ENCODE measurements at regions not wholly inside any gene's neighbourhood (a gene's known extent, or its start where the extent isn't known, plus 50 kb on each side); places are given as distances from the start of the nearest gene placed in this dataset.
"Not testable (repeated sequence)": the region's sequence is repeated elsewhere in the genome, so short reads cannot be mapped to it uniquely, and the experiment has no call there.

DNA sequence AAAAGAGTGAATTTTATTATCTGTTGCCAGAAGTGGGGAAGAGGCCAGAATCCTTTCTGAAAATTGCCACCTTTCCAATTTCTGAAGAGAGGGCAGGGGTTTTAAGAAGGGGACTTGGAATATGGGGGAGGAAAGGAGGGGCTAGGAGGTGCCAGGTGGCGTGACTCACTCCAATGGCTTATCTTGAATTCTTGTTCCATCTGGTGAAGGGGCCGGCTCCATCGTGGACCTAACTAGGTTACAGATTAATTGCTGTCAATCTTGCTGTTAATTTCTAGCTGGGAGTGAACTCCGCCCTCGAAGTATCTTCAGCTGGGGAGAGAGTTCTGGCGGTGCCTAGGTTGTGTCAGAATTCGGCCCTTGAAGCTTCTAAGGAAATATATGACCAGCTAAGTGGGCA is 138.7 kb downstream of the YTHDC2 start:
- no peak for DNase-seq (ENCODE audit: low read depth in 2 of 3, low spot score in 2 of 3)

DNA sequence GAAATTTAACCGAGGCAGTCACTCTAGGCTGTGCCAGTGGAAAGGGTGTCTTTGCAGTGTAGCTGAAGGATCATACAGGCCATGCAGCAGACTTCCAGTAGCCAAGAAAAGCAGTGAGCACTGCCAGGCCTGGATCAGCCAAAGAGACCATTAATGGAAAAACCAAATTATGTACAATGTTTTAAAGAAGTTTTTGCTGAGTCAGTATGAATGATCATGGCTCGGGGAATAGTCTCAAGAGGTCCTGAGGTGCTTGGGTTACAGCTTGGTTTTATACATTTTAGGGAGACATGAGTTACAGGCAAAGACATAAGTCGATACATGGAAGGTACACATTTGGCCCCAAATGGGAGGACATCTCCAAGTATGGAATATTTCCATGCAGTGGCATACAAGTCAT is 141.3 kb downstream of the YTHDC2 start:
- DNase-seq (ENCODE audit: low read depth in 2 of 3, low spot score in 2 of 3): no peak

DNA sequence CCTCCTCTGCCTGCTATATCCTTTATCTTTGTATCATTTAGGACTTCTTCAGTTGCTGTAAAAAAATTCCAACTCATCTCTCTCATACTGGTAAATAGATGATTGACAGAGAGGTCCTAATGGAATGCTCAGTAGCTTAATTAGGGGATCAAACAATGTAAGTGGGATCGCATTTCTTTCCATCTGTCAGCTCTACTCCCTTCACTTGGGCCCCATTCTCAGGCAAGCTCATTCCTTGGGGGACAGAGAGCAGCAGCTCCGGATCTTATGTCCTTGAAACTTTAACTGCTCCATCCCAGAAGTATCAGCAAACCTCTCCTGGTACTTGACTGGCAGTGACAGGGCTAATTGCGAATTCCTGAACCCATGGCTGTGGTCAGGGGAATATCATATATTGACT is 146.7 kb downstream of the YTHDC2 start:
- DNase-seq (ENCODE audit: low read depth in 2 of 3, low spot score in 2 of 3): no peak

DNA sequence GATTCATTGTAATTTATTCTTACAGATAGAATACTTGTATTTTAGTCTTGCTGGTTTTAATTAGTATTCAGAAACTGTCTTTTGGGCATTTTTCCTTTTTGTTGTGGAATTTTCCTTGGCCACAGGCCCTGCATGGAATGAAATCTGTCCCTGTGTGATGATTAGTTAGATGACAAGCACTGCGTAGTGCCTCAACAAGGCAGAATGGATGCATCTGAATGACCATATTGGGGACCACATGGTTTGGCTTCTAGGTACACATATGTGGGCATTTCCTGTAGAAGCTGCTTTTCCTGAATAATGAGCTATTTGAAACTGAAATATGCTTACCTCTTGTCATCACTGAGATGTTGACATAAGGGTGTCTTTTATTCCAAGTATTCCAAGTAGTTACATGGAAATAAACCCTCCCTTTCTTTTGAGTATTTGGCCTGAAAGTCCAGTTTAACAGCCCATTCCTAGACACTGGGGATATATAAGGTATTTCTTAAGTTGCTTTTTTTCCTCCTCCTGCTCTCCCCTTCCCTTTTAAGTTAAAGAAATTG is 147.3 kb downstream of the YTHDC2 start:
- no peak for DNase-seq (ENCODE audit: low read depth in 2 of 3, low spot score in 2 of 3)

DNA sequence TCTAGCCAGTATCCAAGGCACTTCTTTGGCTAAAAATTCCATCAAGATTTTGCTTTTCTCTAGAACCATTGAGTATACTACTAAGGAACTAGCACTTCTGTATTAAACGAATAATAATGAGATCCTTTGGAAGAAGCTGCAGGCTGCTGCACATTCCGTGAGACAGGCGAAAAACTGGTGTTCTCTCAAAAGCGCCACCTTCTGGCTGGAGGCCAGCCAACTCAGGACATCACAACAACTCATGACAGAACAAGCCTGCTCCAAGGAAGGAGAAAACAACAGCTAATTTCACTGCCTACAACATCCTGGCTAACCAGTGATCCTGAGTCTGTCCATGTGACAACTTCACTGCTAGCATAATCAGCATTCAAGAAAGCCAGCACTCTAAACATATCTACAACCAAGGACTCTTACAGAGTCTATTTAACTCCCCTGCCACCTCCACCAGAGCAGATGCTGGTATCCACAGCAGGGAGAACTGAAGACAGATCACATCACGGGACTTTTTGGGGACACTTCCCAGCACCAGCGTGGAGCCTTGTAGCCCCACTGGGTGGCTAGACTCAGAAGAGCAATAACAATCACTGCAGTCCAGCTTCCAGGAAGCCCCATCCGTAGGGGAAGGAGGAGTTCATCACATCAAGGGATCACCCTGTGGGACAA is 150.5 kb downstream of the YTHDC2 start:
- peak; percentile 4 to 33 (median 11) for DNase-seq (ENCODE audit: low read depth in 2 of 3, low spot score in 2 of 3)

DNA sequence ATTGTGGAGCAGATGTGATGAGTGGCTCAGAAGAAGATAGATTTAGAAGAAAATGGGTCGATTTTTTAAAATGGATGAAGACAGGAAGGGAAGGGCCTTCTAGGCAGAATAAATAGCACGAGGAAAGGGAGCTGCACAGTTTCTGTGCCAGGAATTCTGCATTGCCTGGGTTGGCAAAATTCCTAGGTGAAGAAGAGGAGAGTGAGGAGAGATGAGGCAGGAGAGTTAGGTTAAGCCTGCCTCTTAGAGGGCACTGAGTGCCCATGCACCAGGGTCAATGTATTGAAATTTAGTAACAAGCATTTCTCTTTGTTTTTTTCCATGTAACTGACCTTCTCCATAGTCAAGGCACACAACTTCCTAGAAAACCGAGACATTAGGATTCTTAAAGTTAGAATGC is 159.5 kb downstream of the YTHDC2 start:
- no peak for DNase-seq (ENCODE audit: low read depth in 2 of 3, low spot score in 2 of 3)

DNA sequence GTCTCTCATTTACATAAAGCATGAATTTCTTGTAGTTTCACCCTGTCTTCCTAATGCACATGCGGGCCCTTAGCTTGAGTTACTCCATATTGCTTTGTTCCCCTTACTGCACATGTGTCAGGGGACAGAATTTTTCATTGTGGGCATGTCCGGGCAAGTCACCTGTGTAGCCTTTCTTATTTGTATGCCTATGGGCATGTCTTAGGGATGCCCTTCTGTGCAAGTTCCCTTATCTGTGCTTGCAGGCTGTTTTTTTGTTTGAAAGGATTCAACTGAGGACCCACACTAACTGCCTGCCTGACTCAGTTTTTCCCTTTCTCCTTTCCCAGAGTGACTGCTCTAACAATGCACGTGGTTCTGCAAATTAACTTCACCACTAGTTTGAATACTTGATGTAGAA is 161.7 kb downstream of the YTHDC2 start:
- DNase-seq (ENCODE audit: low read depth in 2 of 3, low spot score in 2 of 3): no peak

DNA sequence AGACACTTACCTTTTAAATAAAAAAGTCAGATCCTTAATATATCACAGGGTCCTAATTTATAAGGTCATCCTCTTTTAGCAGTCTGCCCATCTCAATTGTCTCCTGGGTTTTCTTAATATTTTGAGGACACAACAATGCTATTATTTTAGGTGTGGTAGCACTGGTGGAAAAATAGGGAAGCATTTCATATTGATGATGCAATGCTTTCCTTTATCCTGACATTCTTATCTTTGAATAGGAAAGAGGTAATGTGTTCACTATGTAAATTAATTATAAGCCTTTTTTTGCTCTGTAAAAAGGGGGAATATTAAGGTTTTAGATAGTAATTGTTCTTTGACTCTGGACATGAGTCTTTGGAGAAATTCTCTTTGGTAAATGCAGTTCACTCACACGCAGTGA is 164.7 kb downstream of the YTHDC2 start:
- no peak for DNase-seq (ENCODE audit: low read depth in 2 of 3, low spot score in 2 of 3)

DNA sequence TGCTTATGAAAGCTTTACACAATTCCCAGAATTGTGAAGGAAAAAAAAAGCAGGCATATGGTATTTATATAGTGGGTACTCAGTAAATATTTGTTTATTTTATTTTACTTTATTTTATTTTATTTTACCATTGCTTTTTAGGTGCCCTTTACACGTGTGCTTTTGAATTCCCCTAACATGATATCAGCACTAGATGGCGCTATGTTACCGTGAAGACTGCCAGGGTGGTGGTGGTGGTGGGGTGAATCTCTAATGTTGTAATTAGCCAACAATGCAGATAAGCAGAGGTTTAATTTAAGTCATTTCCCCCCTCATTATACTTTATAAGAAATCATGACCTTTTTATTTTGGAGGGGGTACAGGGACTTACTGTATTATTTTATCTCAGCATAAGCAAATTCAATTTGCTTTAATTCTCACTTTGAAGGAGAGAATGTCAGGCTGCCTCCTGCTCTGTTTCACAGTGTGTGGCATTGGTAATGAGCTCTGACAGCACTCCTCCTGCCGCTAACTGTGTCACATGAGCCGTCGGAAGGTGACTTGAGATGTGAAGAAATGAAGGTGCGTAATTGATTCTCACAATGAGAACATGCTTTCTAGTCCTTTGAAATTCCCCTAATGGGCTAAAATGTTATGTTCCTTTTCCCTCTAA is 165.6 kb downstream of the YTHDC2 start:
- DNase-seq (ENCODE audit: low read depth in 2 of 3, low spot score in 2 of 3): peak in 2 of 3 donors; percentile 10 to 54

DNA sequence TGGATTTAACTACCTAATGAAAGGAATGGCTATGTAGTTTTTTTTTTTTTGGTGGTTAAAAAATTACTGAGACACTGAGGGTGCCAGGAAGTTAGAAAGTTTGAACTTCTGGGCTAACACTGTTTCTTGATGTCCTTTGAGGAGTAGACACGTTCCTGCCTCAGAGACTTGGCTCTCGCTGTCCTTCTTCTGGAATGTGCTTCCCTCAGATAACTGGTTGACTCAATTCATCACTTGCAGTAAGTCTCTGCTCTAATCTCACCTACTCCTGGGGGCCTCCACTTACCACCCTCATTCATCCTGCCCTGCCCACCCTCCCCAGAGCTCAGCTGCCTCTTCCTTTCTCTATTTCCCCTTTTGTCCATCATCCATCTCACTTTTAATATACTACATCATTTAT is 167.0 kb downstream of the YTHDC2 start:
- DNase-seq (ENCODE audit: low read depth in 2 of 3, low spot score in 2 of 3): no peak

DNA sequence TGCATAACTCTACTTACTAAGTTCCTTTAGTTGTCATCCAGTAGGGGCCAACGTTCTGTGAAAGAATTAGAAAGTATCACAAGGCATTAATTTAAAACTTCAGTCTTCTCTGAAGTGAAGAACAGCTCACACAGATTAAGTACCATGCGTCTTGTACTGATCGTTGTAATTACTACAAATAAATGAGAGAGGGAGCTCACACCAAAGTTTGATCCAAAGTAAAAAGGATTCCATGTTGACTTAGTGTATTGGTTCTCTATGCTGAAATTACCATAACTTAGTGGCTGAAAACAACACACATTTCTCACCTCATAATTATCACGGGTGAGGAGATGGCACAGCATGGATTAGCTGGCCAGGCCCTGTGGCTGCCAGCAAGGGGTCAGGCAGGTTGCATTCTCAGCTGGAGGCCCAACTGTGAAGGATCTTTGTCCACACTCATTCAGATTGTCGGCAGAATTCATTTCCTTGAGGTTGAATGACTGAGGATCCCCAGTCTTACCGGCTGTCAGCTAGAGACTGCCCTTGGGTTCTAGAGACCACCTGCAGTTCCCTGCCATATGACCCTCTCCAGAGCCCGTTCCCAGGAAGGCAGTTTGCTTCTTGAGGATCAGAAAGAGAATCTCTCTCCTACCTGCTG is 169.1 kb downstream of the YTHDC2 start:
- DNase-seq (ENCODE audit: low read depth in 2 of 3, low spot score in 2 of 3): no peak

DNA sequence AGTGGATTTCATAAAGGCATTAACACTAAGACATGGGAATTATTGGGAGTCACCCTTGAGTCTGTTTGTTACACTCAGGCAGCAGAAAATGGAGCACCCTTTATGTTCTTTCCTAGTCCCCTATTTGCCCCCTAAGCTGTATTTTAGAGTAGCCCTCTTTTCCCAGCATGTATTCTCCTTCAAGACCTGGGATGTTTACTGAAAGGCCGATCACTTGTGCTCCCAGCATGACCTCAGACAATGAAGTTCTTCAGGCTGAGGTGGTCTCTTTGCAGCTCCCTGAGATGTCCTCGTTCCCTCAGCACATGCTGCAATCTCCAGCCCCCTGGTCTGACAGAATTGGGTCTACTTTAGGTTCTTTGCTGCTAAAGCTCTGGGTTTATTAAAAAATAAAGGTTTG is 169.7 kb downstream of the YTHDC2 start:
- DNase-seq (ENCODE audit: low read depth in 2 of 3, low spot score in 2 of 3): no peak

DNA sequence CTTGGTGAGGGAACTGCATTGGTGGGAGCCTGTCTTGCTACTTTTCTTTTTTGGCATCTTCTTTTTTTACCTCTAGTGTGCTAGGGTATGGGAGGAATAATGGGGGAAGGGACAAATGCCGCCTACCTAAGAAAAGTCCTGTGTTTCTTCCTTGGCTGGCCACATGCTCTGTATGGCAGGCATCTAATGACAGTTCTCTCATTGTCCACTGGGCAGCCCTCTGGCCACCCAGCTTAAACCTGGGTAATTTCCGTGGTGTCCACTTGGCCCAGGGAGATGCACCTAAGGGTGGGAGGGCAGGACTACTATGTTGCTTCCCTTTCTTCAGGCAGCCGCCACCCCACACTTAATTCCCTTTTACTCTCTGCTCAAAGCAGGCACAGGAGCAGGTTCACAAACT is 173.1 kb downstream of the YTHDC2 start:
- DNase-seq (ENCODE audit: low read depth in 2 of 3, low spot score in 2 of 3): no peak

DNA sequence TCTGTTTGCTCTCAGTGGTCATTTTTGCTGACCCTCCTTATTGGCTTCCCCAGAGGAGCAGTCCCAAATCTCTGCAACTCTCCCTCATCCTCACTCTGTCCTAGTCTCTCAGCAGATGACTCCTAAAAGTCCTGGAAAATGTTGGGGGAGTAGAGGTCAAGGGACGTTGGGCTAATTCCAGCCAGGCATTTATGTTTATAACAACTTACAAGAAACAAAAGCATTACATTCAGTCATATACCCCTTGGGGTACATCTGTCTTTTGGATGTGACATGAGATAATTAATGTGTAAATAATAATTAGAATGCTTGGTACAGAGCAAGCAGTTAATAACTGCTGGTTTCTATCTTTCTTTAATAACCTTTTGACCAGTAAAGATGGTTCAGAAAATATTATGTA is 176.2 kb downstream of the YTHDC2 start:
- DNase-seq (ENCODE audit: low read depth in 2 of 3, low spot score in 2 of 3): no peak

DNA sequence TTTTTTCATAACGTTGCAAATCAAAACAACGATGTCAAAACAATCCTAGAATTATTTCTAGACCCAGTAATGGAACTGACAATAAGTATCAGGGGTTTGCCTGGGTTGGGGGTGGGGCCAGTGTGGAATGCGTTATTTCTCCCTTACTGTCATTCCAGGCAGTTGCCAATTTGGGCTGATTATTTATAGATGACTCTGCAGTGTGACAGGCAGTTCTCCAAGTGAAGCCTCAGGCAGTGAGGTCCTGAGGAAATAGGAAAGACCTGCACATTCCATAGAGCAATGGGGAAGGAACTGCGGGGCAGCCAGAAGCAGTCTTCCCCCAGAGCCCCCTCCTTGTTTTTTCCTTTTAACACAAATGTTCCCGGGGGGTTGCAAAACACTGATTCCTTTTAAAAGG is 179.0 kb downstream of the YTHDC2 start:
- no peak for DNase-seq (ENCODE audit: low read depth in 2 of 3, low spot score in 2 of 3)

DNA sequence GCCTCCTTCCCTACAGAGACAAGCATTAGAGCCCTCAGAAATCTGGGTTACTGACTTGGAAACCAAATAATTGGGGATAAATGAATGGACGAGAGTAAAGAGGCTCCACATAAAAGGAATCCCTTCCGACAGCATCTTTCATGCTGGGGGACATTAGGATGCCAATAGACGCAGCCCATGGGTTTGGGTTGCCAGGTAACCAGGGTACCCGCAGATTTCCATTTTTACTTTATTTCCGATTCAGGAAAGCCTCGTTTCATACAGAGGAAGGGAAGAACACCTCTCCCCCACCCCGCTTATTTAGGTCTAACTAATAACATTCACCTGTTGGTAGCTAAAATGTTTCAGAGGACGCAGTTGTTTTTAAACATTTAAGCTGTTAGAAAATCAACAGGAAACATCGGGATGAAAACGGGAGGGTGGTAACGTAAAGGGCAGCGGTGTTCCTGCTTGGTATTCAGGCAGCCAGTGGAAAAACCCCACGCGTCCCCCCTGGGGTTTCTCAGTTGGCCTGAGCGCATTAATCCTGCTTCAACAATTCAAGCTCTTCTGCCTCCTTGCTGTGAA is 179.5 kb downstream of the YTHDC2 start:
- no peak for DNase-seq (ENCODE audit: low read depth in 2 of 3, low spot score in 2 of 3)

DNA sequence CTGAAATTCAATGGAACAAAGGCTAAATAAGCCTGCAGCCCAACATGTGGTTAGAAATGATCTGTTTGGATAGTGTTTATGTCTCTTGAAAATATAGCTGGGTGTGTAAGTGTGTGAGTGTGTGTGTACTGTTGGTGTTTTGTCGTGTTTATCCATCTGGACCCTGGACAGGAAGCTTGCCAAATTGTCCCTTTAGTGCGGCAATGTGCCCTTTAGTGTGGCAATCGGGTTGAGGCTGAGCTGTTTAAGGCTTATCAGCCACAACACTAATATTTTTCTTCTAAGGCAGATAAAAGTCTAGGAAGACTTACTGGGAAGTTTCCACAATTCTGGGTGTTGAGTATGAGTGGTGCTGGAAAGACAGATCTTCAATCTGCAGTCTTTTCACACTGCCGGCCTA is 180.2 kb downstream of the YTHDC2 start:
- no peak for DNase-seq (ENCODE audit: low read depth in 2 of 3, low spot score in 2 of 3)

DNA sequence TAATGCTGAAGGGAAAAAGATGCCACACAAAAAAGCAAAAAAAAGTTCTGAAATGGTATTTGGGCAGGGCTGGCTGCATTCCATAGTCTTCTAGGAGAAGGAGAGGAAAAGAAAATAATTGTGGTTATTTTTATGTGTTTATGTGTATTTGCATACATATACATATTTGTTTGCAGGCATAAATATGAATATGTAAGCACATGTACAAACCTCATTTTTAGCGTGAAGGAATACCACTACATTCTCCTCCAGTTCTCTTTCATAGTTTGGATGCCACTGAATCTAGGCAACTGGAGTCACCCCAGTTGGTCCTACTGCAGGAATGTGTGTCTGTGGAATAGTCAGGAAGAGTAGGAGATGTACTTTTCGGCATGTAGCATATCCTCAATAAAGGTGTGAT is 181.1 kb downstream of the YTHDC2 start:
- no peak for DNase-seq (ENCODE audit: low read depth in 2 of 3, low spot score in 2 of 3)

DNA sequence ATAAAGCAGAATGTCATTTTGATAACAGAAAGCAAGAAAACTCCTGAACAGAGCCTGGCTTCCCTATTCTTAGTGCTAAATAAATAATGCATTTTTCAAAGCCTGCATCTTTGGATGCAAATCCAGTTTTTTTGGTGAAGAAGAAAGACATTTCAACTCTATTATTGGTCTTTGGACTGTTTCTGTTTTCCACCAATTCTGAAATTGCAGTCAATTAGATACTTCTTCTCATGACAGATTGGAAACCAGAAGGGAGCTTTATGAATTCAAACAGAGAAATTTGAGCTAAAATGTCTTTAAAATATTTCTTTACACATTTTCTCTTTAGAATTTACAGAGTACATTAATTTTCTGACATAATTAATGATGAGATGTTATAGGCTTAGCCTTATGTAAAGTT is 189.8 kb downstream of the YTHDC2 start:
- no peak for DNase-seq (ENCODE audit: low read depth in 2 of 3, low spot score in 2 of 3)

DNA sequence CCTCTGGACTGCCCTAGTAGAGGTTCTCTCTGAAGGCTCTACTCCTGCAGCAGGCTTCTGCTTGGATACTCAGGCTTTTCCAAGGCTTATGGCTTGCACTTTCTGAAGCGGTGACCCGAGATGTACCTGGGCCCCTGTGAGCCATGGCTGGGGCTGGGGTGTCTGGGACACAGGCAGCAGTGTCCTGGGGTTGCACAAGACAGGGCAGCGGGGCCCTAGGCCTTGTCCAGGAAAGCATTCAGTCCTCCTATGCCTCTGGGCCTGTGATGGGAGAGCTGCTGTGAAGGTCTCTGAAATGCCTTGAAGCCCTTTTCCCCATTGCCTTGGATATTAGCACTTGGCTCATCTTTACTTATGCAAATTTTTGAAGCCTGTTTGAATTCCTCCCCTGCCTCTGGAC is 192.2 kb downstream of the YTHDC2 start:
- no peak for DNase-seq (ENCODE audit: low read depth in 2 of 3, low spot score in 2 of 3)

DNA sequence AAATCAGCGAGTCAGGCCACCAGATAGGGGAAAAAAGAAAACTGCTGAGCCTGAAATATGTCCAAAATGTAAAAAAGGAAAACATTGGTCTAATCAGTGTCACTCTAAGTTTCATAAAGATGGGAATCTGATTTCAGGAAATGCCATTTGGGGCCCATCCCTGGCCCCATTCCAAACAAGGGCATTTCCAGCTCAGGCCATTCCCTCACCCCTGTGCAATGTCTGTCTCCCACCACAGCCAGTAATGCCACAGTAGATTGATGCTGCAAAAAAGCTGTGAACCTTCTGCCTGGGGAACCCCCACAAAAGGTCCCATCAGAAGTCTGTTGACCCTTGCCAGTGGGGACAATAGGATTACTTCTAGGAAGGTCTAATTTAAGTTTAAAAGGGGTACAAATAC is 199.6 kb downstream of the YTHDC2 start:
- DNase-seq (ENCODE audit: low read depth in 2 of 3, low spot score in 2 of 3): no peak

DNA sequence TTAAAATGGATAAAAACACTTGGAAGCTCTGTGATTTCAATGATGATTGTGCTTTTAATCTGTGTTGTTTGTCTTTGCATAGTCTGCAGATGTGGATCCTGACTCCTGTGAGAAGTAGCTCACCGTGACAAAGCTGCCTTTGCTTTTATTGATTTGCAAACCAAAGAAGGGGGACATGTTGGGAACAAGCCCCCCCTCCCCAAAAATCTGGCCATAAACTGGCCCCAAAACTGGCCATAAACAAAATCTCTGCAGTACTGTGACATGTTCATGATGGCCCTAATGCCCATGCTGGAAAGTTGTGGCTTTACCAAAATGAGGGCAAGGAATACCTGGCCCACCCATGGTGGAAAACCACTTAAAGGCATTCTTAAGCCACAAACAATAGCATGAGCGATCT is 202.4 kb downstream of the YTHDC2 start:
- DNase-seq (ENCODE audit: low read depth in 2 of 3, low spot score in 2 of 3): not testable (repeated sequence)

Measured in hematopoietic multipotent progenitor cell (in vitro differentiated cells).